ENCODE measurements at regions not wholly inside any gene's neighbourhood (a gene's known extent, or its start where the extent isn't known, plus 50 kb on each side); places are given as distances from the start of the nearest gene placed in this dataset.

GRCh38 chr4:156052116-156052515 lies 98.5 kb upstream of the CTSO start:
- TF ChIP-seq EZH2 (IDR thresholded peaks at IDR 0.05) (no peak), POLR2A (IDR thresholded peaks at IDR 0.05; ENCODE audit: borderline replicate concordance, extremely low read depth, insufficient read depth, insufficient read length) (no peak), JUND (IDR thresholded peaks at IDR 0.05) (no peak), ATF3 (IDR thresholded peaks at IDR 0.05) (no peak), POLR2AphosphoS5 (IDR thresholded peaks at IDR 0.05; ENCODE audit: low read depth, low read length) (no peak)
- TF ChIP-seq, protein P1, sequence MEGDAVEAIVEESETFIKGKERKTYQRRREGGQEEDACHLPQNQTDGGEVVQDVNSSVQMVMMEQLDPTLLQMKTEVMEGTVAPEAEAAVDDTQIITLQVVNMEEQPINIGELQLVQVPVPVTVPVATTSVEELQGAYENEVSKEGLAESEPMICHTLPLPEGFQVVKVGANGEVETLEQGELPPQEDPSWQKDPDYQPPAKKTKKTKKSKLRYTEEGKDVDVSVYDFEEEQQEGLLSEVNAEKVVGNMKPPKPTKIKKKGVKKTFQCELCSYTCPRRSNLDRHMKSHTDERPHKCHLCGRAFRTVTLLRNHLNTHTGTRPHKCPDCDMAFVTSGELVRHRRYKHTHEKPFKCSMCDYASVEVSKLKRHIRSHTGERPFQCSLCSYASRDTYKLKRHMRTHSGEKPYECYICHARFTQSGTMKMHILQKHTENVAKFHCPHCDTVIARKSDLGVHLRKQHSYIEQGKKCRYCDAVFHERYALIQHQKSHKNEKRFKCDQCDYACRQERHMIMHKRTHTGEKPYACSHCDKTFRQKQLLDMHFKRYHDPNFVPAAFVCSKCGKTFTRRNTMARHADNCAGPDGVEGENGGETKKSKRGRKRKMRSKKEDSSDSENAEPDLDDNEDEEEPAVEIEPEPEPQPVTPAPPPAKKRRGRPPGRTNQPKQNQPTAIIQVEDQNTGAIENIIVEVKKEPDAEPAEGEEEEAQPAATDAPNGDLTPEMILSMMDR (IDR thresholded peaks at IDR 0.05 in 2 of 3, conservative IDR thresholded peaks at IDR 0.05 in 1 of 3; ENCODE audit: borderline replicate concordance in 1 of 3, insufficient read depth in 1 of 3, low read depth in 2 of 3, low read length in 2 of 3), result no peak

Measured in HCT116 (cell line).